GM18907 (cell line): ENCODE measurements at regions not wholly inside any gene's neighbourhood (a gene's known extent, or its start where the extent isn't known, plus 50 kb on each side); places are given as distances from the start of the nearest gene placed in this dataset.

ENCODE experiments used
- ATAC-seq: cut with Tn5 transposase; IDR thresholded peaks from one replicate; pipeline ENCODE4 v1.9.1; 2021; ENCODE audit warnings: mild to moderate bottlenecking, moderate library complexity; ENCODE audit not compliant: unreplicated experiment

- ATAC-seq: no peak
These were observed 288.0 kb downstream of the ADGB start for GRCh38 chr6:146886587-146887446.

DNA sequence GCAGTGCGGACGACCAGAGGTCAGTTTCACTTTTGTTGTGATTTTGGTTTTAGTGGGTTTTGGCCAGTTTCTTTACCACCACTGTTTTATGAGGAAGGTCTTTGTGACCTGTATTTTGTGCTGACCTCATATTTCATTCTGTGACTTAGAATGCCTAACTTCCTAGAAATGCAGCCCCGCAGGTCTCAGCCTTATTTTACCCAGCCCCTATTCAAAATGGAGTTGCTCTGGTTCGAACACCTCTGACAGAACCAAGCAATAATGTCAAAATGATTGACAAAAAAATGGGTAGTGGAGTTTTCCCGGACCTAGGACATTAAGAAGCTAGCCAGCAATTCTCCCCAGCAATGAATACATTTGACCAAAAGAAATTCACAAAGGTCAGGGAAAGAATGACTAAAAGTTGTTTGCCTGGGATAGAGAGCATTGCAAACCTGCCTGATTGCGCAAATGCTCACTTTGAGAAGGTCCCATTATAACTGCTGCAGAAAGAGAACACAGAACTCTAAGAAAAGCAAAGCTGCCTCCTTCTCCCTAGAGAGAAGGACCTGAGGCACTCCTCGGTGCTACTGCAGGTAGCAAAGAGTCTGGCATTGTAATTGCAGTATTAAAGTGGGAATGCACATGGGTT, 288.8 kb downstream of the ADGB start:
- ATAC-seq: no peak

DNA sequence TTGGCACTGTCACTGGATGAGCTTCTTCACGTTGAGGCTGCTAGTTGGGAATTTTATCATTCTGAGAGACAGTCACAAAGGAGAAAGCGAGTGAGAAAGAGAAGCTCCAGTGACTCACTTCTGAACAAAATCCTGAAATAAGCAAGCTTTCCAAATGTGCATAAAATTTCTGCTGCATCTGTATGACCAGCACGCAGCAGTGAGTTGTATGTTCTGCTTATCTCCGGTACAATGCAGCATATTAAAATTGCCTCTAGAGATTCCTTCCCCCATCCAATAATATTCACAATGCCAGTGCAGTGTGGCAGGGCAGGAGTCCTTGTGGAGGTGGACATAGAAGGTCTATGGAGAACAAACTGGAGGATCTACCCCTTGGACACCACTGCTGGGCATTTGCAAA, 290.5 kb downstream of the ADGB start:
- no peak for ATAC-seq

GRCh38 chr6:146890172-146890571, 291.4 kb downstream of the ADGB start:
- ATAC-seq: no peak

DNA sequence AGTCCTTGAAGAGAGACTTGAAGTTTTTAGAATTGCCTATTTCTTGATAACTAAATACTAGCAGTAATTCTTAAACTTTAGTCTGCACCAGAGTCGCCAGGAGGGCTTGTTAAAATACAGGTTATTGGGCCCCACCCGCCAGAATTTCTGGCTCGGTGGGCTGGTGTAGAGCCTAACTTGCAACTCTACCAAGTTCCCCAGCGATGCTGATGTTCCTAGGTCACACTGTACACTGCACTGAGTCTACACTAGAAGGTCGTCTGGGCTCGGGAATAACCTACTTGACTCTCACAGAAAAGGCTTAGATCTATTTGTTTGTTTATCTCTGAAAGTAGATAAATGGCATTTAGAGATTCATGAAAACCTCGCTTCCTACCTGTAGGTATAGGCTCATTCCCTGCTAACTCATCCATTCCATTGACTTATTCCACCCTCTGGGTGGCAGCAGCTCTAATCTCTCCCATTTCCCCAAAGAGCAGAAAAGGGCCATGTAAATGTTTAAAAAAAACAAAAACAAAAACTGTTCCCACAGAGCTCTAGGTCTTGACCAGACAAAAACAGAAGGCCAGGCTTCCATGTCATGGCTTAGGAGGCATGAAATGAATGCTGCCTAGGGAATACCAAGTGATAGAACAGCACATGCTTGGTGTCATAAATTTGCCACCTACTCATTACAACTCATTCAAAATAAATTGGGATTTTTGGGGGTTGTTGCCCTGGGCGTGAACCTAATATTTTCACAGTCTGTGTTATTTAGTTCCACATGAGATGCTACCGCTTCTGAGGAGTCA, 292.1 kb downstream of the ADGB start:
- ATAC-seq: no peak

DNA sequence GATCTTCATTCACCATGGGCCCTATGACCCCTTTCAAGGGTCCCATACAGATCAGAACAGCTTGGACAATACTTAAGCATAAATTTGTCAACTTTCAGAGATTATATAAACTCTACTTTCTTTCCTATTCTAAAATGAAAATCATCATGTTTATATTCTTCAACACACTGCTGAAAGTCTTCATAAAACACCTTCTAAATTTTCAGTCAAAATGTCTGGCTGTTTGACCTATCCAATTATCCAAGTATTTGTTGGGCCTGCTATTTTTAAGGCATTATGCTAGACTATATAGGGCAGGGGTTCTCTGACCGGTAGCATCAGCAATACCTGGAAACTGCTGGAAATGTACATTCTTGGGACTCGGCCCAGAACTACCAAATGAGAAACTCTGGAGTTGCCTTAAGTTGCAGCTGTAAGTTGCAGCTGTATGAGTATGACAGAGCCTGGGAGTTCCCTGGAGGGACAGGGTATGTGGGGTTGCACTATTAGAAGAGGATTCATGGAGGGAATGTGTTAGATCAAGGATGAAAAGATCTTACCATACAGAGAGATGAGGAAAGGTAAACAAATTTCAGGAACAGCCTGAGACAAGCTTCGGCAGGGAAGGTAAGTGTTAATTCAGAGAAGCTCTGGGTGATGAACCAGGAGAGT, 293.0 kb downstream of the ADGB start:
- no peak for ATAC-seq

- no peak for ATAC-seq
These were observed 293.5 kb downstream of the ADGB start for GRCh38 chr6:146892283-146892612.

DNA sequence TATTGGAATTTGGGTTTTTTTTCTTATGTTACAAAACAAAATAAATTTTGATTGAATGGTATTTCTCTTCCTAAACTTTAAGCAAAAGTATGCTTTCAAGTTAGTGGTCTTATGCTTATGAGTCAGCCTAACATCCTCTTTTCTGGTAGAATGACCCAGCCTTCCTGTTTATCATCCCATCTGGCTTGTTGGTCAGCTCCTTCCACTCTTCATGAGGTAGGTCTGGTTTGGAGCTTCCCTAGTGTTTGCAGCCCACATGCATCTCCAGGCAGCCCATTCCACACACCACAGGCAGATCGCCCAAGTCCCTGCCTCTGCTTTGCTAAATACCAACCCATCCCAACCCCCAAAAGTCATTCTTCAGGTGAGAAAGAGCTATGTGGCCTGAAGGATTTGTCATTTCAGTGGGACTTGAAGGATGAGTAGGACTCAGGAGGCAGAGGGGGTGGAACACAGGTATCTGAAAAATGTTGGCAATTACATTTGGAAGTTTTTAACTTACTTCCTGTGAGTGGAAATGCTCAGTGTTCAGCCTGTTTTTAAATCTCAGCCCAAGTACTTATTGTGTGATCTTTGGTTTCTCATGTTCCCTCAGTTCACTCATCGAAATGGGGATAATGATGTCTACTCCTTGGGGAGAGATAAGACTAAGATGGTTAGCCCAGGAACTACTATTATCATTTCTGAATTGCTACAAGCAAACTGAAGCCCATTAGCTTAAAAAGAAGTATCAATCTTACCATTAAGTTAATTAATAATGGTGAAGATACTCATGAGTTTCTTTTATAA, 294.0 kb downstream of the ADGB start:
- ATAC-seq: no peak

DNA sequence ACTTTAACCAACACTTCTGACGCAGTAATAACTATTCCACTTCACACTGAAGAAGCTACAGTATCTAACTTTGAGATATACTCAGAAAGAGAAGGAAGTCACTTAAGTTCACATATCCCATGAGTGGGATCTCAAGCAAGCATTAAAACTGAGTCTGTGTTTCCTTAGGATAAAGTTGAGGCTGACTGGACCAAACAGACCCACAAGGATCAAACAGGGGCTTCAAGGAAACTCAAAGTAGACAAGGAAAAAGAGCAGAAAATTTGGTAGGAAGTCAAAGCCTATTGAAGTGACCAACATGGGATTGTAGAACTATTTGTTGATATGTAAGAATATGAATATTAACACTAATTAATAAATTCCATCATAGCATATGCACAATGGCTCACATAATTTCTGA, 294.9 kb downstream of the ADGB start:
- no peak for ATAC-seq

GRCh38 chr6:146894624-146895023, 295.9 kb downstream of the ADGB start:
- ATAC-seq: no peak

- ATAC-seq: no peak
These were observed 296.5 kb downstream of the ADGB start for GRCh38 chr6:146895101-146895771.

DNA sequence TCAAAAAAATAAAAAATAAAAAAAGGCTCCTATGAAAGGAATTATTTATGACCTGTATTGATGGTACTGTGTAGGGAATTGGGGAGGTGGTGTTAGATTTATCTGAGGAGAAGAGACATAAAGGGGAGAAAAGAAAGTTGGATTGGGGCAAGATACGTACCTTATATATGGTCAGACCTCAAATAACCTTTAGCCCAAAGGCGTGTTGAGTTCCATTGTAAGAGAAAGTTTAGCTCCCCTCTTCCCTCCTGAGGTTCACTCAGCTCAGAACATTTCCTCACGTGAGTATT, 296.9 kb downstream of the ADGB start:
- no peak for ATAC-seq

- no peak for ATAC-seq
These were observed 297.5 kb downstream of the ADGB start for GRCh38 chr6:146896062-146896813.

GRCh38 chr6:146896960-146897701, 298.4 kb downstream of the ADGB start:
- ATAC-seq: no peak

DNA sequence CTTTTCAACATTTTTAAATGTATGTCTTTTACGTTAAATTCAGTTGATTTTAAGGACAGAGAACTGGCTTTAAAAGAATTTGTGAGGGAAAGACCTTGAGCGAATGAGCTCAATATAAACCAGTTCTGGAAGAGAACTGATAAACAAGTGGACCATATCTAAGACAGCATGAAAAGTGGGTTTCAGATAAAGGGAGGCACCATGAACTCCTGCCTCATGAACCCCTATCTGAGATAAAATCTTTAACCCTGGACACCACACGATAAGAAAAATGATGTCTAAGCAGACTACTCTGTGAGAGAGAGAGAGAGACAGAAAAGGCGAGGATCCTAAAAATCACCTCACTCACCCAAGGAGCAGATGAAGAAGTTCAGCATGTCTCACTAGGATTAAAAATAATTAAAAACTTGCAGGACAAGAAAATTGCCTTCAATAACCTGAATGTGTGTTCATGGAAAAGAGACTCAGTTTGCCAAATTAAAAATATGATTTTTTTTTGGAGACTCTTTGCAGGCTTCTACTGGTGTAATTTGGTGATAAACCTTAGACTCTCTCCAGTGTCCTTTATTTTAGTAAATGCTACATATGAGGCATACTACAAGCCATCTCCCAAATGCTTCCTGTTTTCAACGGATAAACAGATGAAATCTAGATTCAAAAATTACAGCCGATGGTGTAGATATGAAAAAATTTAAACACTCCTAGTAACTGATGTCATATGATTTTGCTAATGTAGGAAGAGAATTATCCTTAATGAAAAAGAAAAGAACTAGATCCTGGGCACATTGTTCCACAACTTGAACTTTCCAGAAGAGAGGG, 299.5 kb downstream of the ADGB start:
- ATAC-seq: no peak

DNA sequence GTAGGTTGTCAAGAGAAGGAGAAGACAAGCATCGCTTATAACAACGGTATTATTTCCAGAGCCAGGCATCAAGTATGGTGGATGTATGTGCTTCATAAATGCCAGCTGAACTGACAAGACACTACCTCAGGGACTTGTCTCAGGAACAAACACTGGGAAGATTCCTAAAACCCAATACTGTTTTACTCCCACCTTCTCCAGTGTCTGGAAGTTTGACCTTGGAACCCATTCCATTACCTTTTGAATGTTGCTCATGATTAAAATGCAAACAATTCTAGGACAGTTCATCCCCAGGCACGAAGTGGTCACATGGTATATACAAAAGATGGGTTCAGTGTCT, 300.1 kb downstream of the ADGB start:
- ATAC-seq: no peak

DNA sequence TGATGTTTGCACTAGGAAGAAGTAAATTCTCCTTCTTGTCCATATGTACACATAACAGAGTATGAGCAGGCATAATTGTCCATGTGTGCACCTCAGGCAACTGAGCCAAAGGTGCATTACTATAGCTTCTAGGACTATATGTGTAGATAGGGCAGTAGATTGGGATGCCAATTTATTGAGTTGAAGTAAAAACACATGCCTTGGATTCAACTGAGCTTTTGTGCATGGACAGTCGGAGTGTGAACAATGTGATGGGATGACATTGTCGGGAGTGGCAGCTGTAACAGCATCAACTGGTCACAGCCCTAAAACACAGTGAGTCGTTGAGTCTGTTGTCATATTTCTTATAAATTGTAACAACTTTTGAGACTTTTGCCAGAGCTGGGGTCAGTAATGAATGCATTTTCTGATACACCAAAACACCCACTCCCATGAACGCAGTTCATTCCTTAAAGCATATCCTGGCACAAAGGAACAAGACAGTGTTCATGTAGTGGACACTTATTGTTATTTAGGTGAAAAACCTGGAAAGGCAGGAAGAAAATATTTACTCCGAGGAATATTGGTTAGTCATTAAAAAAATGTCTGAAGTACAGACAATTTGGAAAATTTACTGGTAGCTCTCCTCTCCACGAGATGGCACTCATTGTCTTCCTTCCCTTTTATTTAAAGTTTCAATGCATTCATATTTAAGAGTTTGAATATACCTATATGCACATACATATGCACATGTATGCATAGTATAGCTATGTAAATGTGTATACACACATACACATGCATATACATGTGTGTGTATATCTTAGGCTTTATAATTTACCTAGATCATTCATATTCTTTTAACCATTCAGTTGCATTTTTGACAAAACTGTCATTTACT, 302.0 kb upstream of the STXBP5 start:
- ATAC-seq: no peak
